COLO668 (cell line): ENCODE measurements at regions not wholly inside any gene's neighbourhood (a gene's known extent, or its start where the extent isn't known, plus 50 kb on each side); places are given as distances from the start of the nearest gene placed in this dataset.
A peak's percentile ranks its signal among the peaks of the same experiment; 100 is the strongest.

Experiments
- DNase-seq: peaks from one replicate; lab custom pipeline; 2025; ENCODE audit not compliant: unreplicated experiment; lab: John Stamatoyannopoulos, UW

GRCh38 chr20:62561948-62562347 lies 80.4 kb upstream of the SLCO4A1 start:
- DNase-seq = no peak

GRCh38 chr20:62562831-62563230 lies 79.5 kb upstream of the SLCO4A1 start:
- no peak for DNase-seq

DNA sequence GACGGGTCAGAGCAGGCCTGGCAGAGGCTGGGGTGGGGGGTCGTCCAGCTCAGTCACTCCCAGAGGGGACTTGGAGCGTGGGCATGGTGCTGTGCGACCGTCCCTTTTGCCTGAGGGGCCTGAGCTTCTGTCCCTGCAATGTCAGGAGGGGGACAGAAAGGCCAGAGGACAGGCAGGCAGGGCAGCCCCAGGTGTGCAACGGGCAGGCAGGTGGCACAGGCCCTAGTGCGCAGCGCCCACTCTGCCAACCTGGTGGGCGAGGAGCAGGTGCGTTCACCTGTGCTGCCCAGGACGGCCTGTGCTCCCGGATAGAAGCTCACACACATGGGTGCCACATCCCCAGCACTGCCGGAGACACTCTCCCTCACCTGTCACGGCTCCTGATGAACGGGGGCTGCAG lies 78.7 kb upstream of the SLCO4A1 start:
- no peak for DNase-seq

DNA sequence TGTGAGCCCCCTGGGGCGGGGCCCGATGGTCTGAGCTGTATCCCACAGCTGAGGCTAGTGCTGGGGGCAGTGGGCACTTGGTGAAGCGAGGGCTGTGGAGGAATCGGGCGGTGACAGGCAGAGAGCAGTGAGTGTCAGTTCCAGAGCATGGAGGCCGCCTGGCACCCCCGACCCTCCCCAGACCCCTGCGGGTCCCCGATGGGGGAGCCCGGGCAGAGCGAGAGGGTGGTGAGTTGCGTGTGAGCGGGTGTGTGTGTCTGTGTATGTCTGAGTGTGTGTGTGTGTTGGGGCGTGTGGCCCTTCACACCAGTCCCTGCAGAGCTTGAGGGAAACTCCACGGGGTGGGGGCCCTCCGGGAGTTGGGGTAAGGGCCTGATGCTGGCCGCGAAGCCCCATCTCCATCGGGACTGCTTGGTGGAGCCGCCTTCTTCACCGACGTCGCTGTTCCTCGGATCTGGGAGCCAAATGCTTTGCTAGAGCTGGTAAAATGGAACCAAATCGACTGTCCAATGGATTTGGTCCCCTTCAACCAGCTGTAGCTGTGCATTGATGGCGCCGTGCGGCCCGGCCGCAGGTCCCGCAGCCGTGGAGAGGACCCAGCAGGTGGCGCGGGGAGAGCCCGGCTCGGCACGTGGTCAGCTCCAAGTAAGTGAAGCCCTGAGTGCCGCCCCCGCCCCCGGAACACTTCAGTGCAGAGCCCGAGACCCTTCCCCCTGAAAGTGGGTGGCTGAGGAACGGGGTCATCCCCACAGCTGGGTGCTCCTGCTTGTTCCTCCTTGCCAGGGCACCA lies 77.7 kb upstream of the SLCO4A1 start:
- DNase-seq = no peak

DNA sequence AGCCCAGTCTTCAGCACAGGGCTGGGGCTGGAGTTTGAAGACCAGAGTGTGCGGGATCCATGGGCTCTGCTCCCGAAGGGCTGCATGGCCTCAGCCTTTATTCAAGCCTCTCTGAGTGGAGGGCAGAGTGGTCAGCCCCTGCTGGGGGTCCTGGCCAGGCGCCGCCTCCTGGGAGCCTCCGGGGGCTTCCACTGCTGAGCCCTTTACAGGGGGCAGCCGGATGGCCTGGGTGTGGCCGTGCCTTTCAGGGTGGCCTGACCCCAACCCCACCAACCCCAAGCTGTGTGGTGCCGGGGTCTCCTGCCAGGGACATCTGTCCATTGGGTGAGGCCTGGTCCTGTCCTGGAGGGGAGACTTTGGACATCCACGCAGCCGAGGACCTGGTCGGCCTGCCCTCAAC lies 76.0 kb upstream of the SLCO4A1 start:
- DNase-seq = no peak

GRCh38 chr20:62566771-62567170 lies 75.5 kb upstream of the SLCO4A1 start:
- no peak for DNase-seq

DNA sequence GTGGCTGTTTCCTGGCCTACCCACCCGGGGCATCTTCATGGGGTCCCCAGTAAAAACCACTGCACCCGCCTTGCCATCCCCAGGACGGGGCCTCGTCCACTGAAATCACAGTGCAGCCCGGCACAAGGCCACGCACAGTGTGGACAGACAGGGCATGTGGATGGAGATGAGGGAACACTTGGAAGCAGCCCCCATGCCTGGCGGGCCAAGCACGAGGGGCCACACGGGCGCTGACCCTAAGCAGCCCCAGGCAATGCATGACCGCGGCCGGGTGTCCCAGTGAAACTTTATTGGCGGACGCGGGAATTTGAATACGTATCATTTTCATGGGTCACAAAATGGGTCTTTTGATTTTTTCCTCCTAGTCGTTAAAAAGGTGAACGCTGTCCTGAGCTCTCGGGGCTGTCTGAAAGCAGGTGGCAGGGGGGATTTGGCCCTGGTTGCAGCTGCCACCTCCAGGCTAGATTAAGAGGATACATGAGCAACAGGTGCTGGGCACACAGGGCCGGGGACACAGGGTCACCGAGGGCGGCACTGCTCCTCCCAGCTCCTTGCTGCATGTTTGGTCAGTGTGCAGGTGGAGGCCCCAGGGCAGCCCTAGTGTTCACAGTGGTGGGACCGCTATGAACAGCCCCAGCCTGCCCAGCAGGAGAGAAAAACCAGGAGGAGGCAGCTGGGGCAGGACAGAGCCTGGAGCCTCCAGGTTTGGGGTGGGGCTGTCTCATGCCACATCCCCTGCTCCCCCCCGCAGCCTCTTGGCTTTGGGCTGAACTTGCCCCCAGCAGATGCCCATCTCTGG lies 74.9 kb upstream of the SLCO4A1 start:
- no peak for DNase-seq

DNA sequence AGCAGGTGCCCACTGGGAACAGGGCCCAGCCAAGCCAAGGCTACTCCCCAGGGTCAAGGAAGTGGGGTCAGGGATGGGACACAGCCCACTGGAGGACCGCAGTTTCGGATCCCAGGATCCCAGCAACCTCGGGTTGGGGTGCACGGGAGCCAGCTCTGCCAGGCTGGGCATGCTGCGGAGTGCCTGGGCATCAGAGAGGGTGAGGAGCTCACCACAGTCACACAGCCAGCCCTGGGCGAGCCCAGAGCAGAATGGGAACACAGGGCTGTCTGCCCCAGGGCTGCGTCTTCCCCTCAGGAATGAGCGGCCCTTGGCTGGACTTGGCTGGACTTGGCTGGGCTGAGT lies 74.3 kb upstream of the SLCO4A1 start:
- no peak for DNase-seq

- no peak for DNase-seq
Measured at GRCh38 chr20:62569615-62570014, 72.7 kb upstream of the SLCO4A1 start.

DNA sequence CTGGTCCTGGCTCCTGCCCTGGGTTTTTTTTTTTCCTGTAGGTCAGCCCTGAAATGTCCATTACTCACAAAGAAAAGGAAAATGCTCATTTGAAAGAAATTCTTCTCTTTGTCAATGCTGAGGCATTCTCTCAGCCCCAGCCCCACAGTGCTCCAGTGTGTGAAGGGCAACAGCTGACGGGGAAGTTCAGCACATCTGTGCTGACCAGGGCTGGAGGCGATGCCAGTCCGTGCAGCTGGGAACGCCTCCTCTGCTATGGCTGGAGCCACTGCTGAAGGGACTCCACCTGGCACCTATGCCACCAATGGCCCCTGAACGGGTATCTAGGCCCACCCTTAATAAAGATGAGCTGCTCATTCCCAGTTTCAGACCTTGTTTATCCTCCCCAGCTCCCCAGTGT lies 71.9 kb upstream of the SLCO4A1 start:
- no peak for DNase-seq

DNA sequence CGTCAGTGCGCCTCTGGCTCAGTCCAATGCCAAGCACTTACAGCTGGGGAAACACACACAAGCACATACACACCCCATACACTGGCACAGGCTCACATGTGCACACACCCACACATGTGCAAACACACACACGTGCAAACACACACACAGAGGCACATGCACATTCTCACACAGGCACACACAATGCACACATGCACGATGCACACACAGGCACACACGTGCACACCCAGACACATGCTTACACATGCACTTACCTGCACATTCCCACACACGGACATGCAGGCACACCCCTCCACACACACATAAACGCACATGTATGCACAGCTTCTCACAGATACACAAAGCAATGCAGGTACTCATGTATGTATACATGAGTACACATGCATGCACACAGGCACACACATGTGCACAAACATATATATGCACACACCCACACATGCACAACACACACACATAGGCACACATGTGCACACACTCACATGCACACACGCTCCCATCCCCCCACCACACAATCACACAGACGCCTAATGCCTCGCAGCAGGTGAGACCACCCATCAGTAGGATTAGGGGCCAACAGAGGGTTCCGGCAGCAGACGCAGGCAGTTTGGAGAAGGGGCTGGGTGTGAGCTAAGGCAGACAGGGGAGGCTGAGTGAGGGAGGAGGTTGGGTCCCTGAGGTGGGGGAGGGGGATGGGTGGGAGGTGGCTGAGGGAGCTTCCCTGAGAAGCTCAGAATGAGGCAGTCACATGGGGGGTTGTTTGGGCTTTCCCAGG lies 71.2 kb upstream of the SLCO4A1 start:
- DNase-seq = no peak

- DNase-seq = no peak
Measured at GRCh38 chr20:62571669-62572344, 70.5 kb upstream of the SLCO4A1 start.

DNA sequence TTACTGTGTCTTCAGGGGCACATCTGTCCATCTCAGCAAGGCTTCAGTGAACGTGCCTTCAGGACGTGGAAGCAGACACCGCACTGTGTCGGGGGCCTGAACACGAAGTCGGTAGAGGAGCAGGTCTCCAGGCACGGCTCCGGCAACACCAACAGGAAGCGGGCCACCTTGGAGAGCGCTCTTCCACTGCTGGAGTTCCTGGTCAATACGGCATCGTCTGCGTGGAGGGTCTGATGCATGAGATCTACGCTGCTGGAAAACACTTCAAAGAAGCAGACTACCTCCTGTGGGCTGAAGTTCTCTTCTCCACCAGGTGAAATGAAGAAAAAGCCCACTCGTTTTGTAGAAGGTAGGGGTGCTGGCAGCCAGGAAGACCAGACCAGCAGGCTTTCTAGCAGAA lies 69.3 kb upstream of the SLCO4A1 start:
- no peak for DNase-seq

GRCh38 chr20:62573817-62574216 lies 68.5 kb upstream of the SLCO4A1 start:
- no peak for DNase-seq

- DNase-seq = no peak
Measured at GRCh38 chr20:62574230-62574993, 67.9 kb upstream of the SLCO4A1 start.

DNA sequence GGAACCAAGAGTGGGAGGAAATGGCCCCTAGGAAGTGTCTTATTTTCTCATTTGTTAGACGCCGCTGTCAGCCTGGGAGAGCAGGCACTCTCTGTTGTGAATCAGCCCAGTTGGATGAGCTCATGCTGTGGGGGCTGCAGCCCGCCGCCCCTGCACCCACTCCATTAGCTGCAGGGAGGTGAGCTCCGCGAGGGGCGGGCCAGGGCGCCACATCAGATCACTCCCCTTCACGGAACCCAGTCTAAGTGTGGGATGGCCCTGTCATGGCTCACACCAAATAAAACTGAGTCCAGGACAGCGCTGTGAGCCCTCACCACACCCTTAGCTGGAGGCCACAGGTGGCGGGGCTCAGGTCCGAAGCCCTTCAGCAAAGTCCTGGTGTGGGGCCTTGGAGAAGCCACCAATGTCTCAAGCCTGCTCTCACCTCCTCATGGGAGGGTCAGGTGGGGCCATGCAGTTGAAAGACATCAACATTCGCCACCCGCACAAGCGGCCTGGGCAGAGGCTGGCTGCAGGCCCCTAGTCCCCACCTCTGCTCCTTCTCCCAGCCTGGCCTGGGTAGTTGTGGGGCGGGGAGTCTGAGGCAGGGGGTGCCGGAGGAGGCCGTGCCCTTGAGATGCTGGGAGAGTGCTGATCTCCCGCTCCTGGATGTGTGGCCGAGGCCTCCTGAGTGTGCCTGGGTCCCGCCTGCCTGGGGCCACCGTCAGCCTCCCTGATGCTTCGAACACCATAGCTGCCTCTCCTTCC lies 66.2 kb upstream of the SLCO4A1 start:
- DNase-seq = no peak

DNA sequence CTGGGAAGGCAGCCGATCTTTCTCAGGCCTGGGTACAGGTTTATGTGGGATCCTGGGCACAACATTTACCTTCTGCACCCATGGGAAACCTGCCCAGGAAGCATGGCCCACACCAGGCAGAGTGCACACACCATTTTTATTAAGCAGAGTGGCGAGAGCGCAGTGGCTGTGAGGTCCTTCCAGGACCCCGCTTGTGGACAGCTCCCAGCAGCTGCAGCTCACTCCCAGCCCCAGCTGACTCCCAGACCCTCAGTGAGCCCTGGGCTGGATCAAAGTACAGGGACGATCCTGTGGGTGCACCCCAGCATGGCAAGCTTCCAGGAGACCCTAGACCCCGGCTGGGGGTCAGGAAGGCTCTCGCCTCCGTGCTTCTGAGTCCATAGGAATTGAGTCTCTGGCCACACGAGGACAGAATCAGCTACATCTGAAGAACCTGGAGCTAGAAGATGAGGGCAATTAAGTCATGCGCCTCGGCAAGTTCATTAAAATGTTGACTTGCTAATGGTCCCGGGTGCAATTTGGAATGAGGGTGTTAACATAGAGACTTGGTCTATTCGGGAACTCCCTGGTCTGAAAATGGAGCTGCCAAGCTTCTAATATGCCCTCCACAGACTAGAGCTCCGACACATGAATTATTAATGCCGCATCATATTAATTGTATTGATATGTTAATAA lies 65.4 kb upstream of the SLCO4A1 start:
- no peak for DNase-seq

DNA sequence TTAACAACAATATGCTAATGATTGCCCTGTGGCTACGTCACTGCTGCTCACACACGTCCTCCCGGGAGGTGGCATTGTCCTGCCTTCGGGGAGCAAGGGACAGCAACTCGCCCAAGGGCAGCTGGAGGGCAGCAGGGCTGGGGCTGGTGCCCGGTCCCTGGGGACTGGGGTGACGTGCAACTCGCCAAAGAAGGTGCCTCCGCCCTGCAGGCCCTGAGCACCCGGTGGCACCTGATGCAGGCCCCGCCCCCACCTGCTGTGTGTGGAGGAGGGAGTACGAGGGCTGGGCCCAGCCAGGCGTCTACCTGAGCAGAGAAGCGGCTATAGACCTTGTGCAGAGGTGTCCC lies 64.8 kb upstream of the SLCO4A1 start:
- peak; percentile 82 for DNase-seq

DNA sequence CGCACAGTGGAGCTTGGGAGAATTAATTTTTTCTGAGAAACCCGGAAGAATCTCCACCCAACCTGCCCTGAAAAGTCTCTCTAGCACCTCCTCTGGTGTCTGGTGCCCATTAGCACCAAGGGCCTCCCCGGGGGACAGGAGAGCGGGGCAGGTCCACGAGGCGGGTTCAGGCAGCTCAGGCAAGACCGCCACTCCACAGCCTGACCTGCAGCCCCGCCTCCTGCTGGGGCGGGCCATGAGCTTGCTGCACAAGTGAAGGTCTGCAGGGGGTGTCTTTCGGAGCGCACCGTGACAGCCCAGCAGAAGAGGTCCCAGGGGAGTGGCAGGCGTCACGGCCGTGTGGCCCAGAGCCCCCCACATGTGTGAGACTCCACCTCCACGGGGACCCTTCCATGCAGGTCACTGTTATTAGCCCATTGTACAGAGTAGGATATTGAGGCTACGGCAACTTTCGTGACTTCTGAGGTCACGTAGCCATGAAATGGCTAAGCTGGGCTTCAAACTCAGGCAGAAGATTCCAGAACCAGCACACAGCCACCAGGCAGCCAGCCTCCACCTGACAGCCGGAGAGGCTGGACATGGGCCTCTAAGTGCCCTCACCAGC lies 63.9 kb upstream of the SLCO4A1 start:
- no peak for DNase-seq
